HG03139 (cell line): ENCODE measurements at regions not wholly inside any gene's neighbourhood (a gene's known extent, or its start where the extent isn't known, plus 50 kb on each side); places are given as distances from the start of the nearest gene placed in this dataset.

ENCODE experiments used
- ATAC-seq: cut with Tn5 transposase; IDR thresholded peaks from one replicate; pipeline ENCODE4 v1.9.1; 2021; ENCODE audit not compliant: unreplicated experiment

DNA sequence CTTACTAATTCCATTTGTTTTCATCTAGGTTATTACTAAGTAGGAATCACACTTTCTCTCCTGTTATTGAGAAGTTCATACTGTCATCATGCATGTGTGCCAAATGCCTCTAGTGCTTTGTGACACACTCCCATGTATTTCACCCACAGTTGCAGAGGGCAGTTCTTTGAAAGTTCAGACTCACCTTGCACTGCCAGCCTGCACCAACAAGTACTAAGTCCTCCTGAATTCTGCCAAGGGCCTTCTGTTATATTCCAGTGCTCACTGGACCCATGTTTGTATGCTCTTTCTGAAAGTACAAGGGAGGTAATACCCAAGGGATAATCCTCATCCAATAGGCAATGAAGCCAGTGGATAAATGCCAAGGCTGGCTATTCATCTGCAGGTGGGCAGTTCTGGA, 136.6 kb upstream of the ARPP21 start:
- no peak for ATAC-seq

DNA sequence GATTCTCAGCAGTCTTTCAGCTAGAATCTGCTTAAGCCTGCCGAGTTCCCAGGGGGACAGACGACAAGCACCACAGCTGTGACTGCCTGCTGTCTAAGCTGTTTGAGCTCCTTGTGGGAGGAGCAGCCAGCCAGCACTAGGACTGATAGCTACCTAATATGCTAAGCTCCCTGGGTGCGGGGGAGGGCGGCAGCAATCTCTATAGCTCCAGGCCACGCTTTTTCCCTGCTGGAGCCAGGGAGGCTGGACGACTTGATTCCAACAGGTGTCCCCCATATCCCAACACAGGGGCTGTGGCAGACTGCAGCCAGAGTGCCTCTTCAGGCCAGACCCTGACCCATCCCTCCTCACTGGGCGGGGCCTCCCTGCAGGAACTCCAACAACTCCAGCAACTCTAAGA, 134.1 kb upstream of the ARPP21 start:
- ATAC-seq, result no peak

DNA sequence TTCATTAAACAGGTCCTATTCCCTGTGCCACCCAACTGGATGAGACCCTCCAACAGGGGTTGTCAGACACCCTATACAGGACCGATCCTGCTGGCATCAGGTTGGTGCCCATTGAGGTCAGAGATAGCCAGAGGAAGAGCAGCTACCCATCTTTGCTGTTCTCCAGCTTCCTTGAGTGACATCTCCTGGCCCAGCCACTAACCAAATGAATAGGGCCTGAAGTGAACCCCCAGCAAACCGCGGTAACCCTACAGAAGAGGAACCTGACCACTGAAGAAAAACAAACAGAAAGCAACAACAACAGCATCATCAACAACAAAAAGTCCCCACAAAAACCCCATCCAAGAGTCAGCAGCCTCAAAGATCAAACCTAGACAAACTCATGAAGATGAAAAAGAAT, 133.6 kb upstream of the ARPP21 start:
- no peak for ATAC-seq

DNA sequence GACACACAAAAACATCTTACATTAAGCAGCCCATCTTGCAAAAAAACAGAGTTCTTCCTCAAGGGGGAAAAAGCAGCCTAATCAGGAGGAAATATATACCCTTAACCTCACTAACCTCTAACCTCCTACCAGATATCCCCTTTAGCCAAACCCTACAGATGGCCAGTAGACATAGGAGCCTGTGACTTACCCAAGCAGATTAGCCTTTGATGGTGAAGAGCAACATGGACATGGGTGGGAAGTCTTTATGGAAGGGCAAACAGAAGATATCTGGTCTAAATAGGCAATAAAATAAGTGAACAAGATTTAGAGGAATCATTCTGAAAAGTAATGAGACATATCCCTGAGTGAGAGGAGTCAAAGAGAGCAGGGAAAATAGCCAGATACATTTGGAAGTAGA, 119.4 kb upstream of the ARPP21 start:
- no peak for ATAC-seq

DNA sequence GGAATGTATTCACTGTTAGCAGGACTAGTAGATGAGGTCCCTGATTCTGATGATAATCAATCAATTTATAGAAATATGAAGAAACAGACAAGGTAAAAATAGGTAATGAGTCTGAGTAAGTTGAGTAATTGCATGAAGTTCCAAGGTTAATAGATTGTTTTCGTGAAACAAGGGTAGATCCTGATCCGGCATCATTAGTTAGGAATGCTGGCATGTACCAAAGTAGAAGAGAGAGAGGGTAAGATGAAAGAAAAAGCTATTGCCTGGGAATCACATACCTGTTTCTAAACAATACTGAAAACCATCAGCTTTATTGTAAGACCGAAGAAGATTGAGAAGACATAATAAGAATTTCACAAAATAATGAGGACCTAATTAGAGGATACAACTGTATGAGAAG, 118.1 kb upstream of the ARPP21 start:
- no peak for ATAC-seq

DNA sequence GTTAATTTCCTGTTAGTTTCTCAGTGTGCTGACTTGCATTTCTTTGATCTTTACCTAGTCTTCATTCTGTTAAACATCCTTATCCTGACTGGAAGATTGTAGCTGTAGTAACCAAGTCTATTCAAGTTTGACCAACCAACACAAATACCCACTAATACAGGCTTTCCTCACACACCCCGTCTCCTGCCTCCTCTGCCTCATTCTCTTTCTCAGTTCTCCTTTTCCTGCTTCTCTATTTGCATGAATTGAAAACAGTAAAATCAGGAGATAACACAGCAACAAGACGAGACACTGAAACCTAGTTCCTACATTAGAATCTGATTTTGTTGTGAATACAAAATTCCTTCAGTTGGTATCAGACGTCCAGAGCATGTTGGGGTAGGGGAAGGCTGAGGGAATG, 116.9 kb upstream of the ARPP21 start:
- no peak for ATAC-seq

DNA sequence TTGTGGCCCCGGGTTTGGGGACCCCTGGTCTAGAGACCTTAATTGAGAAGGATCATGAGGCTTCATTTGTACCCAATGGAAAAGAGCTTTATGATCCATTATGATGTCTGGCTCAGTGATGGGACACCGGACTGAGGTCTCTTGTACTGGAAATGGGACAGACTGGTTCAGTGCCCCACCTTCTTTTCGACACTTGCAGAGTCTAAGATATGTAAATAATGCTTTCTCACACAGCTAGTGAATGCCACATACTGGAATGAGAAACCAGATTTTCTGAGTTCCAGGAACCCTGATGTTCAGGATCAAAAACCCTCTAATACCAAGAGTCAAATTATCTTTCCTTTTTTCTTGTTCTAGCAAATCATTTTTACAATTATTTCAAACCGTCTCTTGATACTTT, 116.3 kb upstream of the ARPP21 start:
- ATAC-seq, result no peak

DNA sequence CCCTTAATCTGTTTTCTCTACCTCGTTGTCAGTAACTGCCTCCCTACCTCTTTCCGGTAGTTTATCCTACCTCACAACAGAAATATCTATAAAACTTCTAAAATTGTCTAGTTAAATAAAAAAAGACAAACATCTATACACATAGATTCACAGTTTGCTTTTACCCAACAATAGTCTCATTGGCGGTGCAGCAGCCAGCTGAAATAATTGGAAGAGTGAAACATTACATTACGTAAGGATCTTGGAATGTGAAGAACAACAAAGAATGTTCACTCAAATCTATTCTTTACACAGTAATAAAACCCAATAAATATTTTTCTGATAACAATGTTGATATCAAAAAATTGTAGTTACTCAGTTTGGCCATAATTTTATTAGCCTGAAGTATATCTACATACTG, 115.5 kb upstream of the ARPP21 start:
- ATAC-seq, result no peak

DNA sequence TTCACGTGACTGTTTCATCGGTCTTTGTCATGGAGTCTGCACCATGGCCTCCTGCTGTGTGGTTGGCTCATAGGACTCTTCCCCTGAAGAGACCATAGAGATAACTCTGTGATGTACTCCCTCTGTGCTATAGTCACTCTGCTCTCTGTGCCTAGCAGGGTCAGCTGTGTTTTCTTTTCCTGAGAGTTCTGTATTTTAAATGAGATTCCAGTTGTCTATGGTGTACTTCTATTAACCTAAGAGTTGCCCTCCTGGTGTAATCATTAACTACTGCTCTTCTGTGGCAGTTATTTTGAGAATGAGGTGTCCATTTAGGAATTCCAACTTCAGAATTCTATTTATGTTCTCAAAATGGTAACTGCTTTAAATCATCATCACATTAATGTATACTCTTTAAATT, 114.5 kb upstream of the ARPP21 start:
- ATAC-seq, result no peak

DNA sequence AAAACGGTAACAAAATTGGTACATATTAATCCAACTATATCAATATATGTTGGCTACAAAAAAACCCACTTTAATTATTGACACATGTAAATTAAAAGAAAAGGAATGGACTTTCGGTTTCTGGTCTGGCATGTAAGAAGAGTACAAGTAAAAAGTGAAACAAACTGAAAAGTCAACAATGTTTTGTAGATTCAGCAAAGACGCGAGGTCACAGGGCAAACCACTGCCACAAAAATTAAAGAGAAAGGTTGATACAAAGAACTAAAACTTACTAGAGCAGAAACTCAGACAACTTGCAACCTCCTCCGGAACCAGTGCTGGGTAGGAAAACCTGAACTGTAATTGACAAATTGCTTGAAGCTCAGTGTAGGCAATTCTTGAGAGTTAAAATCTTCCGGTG, 110.6 kb upstream of the ARPP21 start:
- no peak for ATAC-seq

DNA sequence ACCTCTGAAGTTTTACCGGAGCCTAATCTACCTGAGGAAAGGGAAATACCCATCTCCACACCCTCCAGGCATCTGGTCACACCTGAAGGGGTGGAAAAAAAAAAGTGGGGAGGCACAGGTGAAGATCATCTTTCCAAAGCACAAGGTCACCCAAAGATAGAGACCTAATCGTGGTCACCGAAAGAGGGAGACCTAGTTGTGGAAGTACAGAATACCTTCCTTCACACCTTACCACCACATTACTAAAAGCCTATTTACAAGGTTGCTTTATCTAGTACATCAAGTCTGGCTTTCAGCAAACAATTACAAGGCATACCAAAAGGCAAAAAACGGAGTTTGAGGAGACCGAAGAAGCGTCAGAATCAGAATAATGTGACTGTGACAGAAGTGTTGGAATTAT, 110.0 kb upstream of the ARPP21 start:
- no peak for ATAC-seq

DNA sequence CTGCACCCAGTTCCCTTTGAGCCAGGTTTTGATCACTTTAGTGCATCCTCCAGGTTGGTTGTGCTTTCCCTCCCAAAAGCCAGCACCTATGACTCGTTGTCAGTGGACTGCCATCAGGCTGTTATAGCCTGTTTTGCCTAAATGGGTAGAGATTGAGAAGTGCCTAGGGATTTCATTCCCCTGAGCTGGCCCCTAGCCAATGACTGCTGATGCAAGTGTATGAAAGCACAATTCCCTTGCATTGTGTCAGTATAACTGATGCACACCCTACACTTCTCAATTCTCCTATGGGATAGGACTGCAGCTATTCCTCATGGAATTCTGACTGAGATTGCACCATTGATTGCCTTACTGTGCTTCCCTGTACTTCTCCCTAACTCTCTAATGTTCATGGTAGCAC, 102.1 kb upstream of the ARPP21 start:
- no peak for ATAC-seq

DNA sequence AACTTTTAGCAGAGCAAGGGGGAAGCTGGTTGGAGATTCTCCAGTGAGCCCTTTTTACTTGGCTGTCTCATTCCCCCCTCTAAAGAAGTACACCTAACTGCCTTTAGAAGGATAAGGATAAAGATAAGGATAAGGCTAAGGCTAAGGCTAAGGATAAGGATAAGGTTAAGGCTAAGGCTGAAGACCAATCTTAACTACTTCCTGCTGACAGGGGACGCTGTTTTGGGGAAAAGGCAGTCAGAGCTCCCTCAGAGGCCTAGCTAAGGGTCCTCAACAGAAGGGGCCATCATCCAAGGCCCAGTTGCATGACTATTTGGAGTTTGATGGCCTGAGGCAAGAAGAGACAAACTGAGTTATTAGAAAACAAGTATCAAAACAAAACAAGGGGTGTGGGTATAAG, 94.3 kb upstream of the ARPP21 start:
- no peak for ATAC-seq

DNA sequence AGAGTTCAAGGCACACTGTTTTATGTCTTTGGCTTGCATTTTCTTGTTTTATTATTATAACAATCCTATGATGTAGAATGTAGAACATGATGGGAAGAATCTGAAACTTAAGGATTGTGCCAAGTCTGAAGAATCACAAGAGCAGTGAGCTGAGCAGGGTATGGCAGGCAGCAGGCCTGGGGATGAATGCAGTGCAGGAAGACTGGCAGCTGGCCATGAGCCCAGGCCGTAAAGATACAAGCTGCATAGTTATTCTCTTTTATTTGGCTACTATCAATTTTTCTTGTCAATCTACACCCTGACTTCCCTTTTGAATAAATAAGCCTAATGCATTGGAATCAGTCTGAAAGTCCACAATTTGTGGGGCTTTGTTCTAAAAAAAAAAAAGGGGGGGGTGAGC, 89.6 kb upstream of the ARPP21 start:
- no peak for ATAC-seq

DNA sequence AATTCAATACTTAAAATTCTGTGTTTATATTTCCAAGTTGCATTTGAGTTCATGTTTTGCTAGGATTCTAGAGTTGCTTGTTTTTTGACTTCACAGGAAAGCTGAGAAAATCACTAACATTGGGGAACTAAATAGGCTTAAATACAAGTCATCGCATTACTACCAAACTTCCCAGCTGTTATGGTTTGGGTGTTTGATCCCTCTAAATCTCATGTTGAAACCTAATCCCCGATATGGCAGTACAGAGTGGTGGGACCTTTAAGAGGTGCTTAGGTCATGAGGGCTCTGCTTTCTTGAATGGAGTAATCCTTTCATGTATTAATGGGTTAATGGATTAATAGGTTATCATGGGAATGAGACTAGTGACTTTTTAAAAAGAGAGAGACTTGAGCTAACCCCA, 77.2 kb upstream of the ARPP21 start:
- no peak for ATAC-seq

DNA sequence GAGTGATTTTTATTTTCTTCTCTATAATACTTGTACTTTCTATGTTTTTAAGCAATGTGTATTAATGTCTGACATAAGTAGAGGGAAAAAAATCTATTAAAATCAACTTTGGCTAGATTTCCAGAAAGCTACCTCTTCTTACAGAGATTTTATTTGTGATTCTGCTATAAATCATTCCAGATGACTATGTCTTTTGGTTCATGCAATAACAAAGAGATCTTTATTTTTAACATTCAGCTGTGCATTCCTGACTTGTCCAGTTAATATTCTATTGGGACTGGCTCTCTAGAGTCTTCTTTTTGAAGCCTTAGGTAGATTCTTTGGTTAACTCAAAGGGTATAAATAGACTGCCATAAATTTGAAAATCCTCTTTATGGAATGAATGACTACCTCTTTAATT, 74.3 kb upstream of the ARPP21 start:
- no peak for ATAC-seq
